Gastroesophageal sphincter (tissue), 4 donors: ENCODE measurements at regions not wholly inside any gene's neighbourhood (a gene's known extent, or its start where the extent isn't known, plus 50 kb on each side); places are given as distances from the start of the nearest gene placed in this dataset.

Experiments
- ATAC-seq: fragments of 150-250 bp; one replicate; pipeline ENCODE4 v1.9.1; 2016; ENCODE audit warnings: mild to moderate bottlenecking, moderate library complexity
- H3K27ac ChIP-seq, 4 donors: fragments of 200-600 bp; sonication (generic) in 3 of 4; 1 replicate in 3 of 4; 2 replicates in 1 of 4; pipeline ENCODE4 v1.5.1; 2016 to 2019
- H3K27me3 ChIP-seq: fragments of 200-600 bp; sonication (generic); one replicate; pipeline ENCODE4 v1.5.1; 2019
- H3K36me3 ChIP-seq, 2 donors: fragments of 200-600 bp; sonication (generic); one replicate each; pipeline ENCODE4 v1.5.1; 2019; ENCODE audit warnings: control low read depth in 1 of 2
- H3K4me1 ChIP-seq, 3 donors: fragments of 200-600 bp; sonication (generic); 1 replicate in 2 of 3; 2 replicates in 1 of 3; pipeline ENCODE4 v1.5.1; 2016 to 2019; ENCODE audit warnings: control low read depth in 2 of 3
- H3K4me3 ChIP-seq, 2 donors: fragments of 200-600 bp; sonication (generic); one replicate each; pipeline ENCODE4 v1.5.1; 2019; ENCODE audit warnings: mild to moderate bottlenecking in 1 of 2, moderate library complexity in 1 of 2
- H3K9me3 ChIP-seq, 3 donors: fragments of 200-600 bp; sonication (generic); one replicate each; pipeline ENCODE4 v1.5.1; 2017 to 2019; ENCODE audit warnings: control low read depth in 2 of 3
- EP300 ChIP-seq: sonication (generic); formaldehyde crosslinking; IDR thresholded peaks from one replicate; pipeline ENCODE4 v1.6.1; 2017; ENCODE audit warnings: antibody characterized with exemption, mild to moderate bottlenecking
- POLR2A ChIP-seq, 2 donors: fragments of 450-650 bp; IDR thresholded peaks; one replicate each; pipeline ENCODE4 v1.6.1; 2017; ENCODE audit warnings: antibody characterized with exemption in 2 of 2, mild to moderate bottlenecking in 2 of 2, moderate library complexity in 1 of 2
- POLR2AphosphoS5 ChIP-seq: sonication (generic); formaldehyde crosslinking; IDR thresholded peaks from one replicate; pipeline ENCODE4 v1.6.1; 2017; ENCODE audit warnings: antibody characterized with exemption
- WGBS, 2 donors: methylation state at CpG; one replicate each; pipeline ENCODE4 v1.1.5; 2018; ENCODE audit warnings: low coverage in 1 of 2; 5-methylcytosine and 5-hydroxymethylcytosine counted together
- TF ChIP-seq, protein P1 (sequence below), 4 experiments: fragments of 200-600 bp in 2 of 4; fragments of 450-650 bp in 2 of 4; sonication (generic) in 1 of 4; IDR thresholded peaks; one replicate each; pipeline ENCODE4 v1.5.1; 2017 to 2019; ENCODE audit warnings: antibody characterized with exemption in 4 of 4, mild to moderate bottlenecking in 2 of 4, moderate library complexity in 2 of 4

DNA sequence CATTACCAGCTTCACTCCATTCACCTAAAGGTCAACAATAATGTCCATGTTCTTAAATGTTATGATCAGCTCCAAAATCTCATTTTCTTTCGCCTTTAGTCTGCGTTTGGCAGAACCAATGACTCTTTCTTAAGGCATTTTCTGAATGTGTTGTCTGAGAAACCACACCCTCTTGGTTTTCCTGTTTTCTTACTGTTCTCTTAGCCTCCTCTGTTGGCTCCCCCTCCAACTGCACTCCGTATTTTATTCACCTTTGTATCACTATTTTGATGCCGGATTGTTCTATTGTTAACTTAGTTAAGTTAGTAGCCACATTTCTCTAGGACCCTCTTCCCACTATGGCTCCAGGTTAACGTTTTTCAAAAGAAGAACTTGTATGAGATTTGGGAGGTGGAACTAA lies 185.6 kb downstream of the DMAC1 start:
- Histone ChIP-seq H3K27ac (no peak overlapping the region), H3K4me3 (no peak overlapping the region), H3K36me3 (no peaks in the 10 kb centered on the region), H3K4me1 (no peaks in the 10 kb centered on the region), H3K27me3 (no peaks in the 10 kb centered on the region), H3K9me3 (no peaks in the 10 kb centered on the region)
- TF ChIP-seq POLR2A (IDR thresholded peaks at IDR 0.05) (no peak), POLR2AphosphoS5 (no peak), EP300 (no peak)
- TF ChIP-seq, protein P1, sequence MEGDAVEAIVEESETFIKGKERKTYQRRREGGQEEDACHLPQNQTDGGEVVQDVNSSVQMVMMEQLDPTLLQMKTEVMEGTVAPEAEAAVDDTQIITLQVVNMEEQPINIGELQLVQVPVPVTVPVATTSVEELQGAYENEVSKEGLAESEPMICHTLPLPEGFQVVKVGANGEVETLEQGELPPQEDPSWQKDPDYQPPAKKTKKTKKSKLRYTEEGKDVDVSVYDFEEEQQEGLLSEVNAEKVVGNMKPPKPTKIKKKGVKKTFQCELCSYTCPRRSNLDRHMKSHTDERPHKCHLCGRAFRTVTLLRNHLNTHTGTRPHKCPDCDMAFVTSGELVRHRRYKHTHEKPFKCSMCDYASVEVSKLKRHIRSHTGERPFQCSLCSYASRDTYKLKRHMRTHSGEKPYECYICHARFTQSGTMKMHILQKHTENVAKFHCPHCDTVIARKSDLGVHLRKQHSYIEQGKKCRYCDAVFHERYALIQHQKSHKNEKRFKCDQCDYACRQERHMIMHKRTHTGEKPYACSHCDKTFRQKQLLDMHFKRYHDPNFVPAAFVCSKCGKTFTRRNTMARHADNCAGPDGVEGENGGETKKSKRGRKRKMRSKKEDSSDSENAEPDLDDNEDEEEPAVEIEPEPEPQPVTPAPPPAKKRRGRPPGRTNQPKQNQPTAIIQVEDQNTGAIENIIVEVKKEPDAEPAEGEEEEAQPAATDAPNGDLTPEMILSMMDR (IDR thresholded peaks at IDR 0.05), result no peak
- 45 to 76% methylated on average over 2 to 5 of the region's 5 CpGs for WGBS, 2 donors
- ATAC-seq, result no peak

- ATAC-seq, result no peak
- Histone ChIP-seq H3K36me3 (no peaks in the 10 kb centered on the region), H3K27me3 (no peaks in the 10 kb centered on the region), H3K4me1 (no peaks in the 10 kb centered on the region), H3K4me3 (no peak overlapping the region), H3K27ac (no peak overlapping the region), H3K9me3 (no peaks in the 10 kb centered on the region)
- no peak for TF ChIP-seq POLR2A (IDR thresholded peaks at IDR 0.05)
- TF ChIP-seq EP300, result no peak
- 22 to 50% methylated on average over 1 of the region's 1 CpG for whole genome bisulfite sequencing, 2 donors
Measured at GRCh38 chr9:7608261-7608660, 191.3 kb downstream of the DMAC1 start.

DNA sequence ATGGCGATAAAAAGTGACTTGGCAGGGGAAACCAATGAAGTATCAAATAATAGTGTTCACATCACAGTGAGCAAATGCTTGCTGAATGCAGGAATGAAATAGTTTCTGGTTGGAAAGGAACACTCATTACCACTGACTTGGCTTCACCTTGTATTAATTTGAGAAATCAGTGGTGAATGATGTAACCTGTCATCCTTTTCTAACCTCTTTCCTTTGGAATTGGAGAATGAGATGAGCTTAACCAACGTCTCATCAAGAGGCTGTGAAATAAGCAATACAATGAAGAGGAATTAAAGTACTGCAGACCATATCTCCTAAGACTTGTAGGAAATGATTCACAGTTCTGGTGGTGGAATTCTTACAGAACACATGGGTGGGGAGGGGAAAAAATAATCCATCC lies 192.2 kb downstream of the DMAC1 start:
- Histone ChIP-seq H3K36me3 (no peaks in the 10 kb centered on the region), H3K4me3 (no peak overlapping the region), H3K9me3 (no peaks in the 10 kb centered on the region), H3K4me1 (no peaks in the 10 kb centered on the region), H3K27ac (no peak overlapping the region), H3K27me3 (no peaks in the 10 kb centered on the region)
- no peak for ATAC-seq
- TF ChIP-seq, protein P1 (IDR thresholded peaks at IDR 0.05), result no peak
- TF ChIP-seq POLR2AphosphoS5, result no peak
- TF ChIP-seq POLR2A (IDR thresholded peaks at IDR 0.05), result no peak
- TF ChIP-seq EP300, result no peak
- 9 to 21% methylated on average over 2 of the region's 2 CpGs for WGBS, 2 donors

DNA sequence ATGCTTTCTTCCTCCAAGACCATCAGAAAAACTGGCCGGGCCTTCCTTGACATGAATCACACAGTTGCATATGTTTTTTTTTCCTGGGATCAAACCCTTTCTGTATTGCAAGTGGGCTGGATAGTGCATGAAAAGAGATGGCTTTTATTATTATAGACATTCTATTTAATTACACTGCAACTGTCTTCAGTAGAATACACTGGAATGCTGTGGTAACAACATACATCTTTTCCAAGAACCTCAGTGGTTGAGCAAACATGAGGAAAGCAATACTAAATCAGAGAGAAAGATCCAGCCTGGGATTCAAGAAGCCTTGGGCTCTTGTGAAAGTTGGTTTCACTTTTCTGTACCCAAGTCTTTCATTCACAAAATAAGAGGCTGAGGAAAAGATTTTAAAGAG lies 193.0 kb downstream of the DMAC1 start:
- H3K36me3 ChIP-seq, result no peaks in the 10 kb centered on the region
- H3K9me3 ChIP-seq, result no peaks in the 10 kb centered on the region
- 86 to 91% methylated on average over 1 of the region's 1 CpG for WGBS, 2 donors
- H3K27ac ChIP-seq, result no peak overlapping the region
- no peak overlapping the region for H3K4me3 ChIP-seq
- TF ChIP-seq POLR2A (IDR thresholded peaks at IDR 0.05) (no peak), POLR2AphosphoS5 (no peak), EP300 (no peak)
- TF ChIP-seq, protein P1 (IDR thresholded peaks at IDR 0.05), result no peak
- ATAC-seq, result no peak
- H3K27me3 ChIP-seq, result no peaks in the 10 kb centered on the region
- no peaks in the 10 kb centered on the region for H3K4me1 ChIP-seq

DNA sequence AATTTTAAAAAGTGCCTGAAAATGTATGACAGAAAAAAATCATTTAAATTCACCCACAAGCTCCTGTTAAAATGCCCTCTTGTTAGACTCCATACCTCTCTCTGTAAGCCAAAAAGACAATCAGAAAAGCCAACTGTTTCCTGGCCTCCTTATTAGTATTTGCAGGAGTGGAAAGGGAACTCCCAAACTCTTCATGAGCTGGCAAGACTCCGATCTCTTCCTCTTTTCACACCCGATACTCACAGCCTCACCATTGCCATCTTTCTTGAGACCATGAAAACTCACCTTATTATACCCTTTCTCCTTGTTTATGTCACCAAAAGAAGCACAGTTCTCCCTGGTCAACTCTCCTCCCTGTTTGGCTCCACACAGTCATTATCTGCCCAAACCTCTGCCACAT lies 197.8 kb downstream of the DMAC1 start:
- Histone ChIP-seq H3K4me3 (no peak overlapping the region), H3K27ac (no peak overlapping the region), H3K9me3 (no peaks in the 10 kb centered on the region), H3K4me1 (no peaks in the 10 kb centered on the region), H3K27me3 (no peaks in the 10 kb centered on the region), H3K36me3 (no peaks in the 10 kb centered on the region)
- WGBS, 2 donors, result 84 to 92% methylated on average over 2 of the region's 2 CpGs
- ATAC-seq, result no peak
- TF ChIP-seq POLR2A (IDR thresholded peaks at IDR 0.05) (no peak), EP300 (no peak), POLR2AphosphoS5 (no peak)
- TF ChIP-seq, protein P1 (IDR thresholded peaks at IDR 0.05), result no peak
